Common myeloid progenitor, CD34-positive (primary cell): ENCODE measurements at regions not wholly inside any gene's neighbourhood (a gene's known extent, or its start where the extent isn't known, plus 50 kb on each side); places are given as distances from the start of the nearest gene placed in this dataset.
"Not testable (repeated sequence)": the region's sequence is repeated elsewhere in the genome, so short reads cannot be mapped to it uniquely, and the experiment has no call there.

ENCODE experiments used
- CTCF ChIA-PET: fragments of 350-600 bp; sonication (Branson Sonifier 250); formaldehyde crosslinking; loops from one replicate; lab custom pipeline; 2021; ENCODE audit warnings: antibody characterized with exemption; lab: Charles Lee
- POLR2A ChIA-PET: fragments of 350-600 bp; sonication (Branson Sonifier 250); formaldehyde crosslinking; loops from one replicate; lab custom pipeline; 2021; ENCODE audit warnings: antibody characterized with exemption; lab: Charles Lee
- DNase-seq, 3 donors: peaks; one replicate each; pipeline versions ENCODE4 v3.0.0 to v3.0.0-alpha.2; 2013
- H3K27ac ChIP-seq, 2 experiments: 1 replicate in 1 of 2; 2 replicates in 1 of 2; pipeline ENCODE4 v1.7.0; 2013; ENCODE audit warnings: inconsistent platforms in 2 of 2, low read length in 2 of 2, mild to moderate bottlenecking in 2 of 2, low read depth in 1 of 2, moderate library complexity in 1 of 2; ENCODE audit not compliant: severe bottlenecking in 2 of 2, insufficient read depth in 1 of 2, poor library complexity in 1 of 2
- H3K27me3 ChIP-seq, 5 experiments: replicated peaks in 2 of 5; 1 replicate in 3 of 5; 2 replicates in 2 of 5; pipeline versions ENCODE4 v1.6.1 to v1.7.0; 2013; ENCODE audit warnings: low read length in 4 of 5, mild to moderate bottlenecking in 2 of 5, moderate library complexity in 2 of 5, inconsistent platforms in 1 of 5; ENCODE audit not compliant: insufficient read depth in 5 of 5, control insufficient read depth in 4 of 5
- H3K36me3 ChIP-seq, 4 experiments: 1 replicate in 2 of 4; 2 replicates in 2 of 4; pipeline versions ENCODE4 v1.6.1 to v1.7.0; 2013; ENCODE audit warnings: low read length in 3 of 4, control low read depth in 1 of 4, mild to moderate bottlenecking in 1 of 4; ENCODE audit not compliant: control insufficient read depth in 4 of 4, insufficient read depth in 4 of 4
- H3K4me1 ChIP-seq, 4 experiments: 1 replicate in 3 of 4; 2 replicates in 1 of 4; pipeline versions ENCODE4 v1.6.1 to v1.7.1; 2013; ENCODE audit warnings: low read length in 3 of 4, mild to moderate bottlenecking in 3 of 4, control low read depth in 1 of 4, inconsistent platforms in 1 of 4, moderate library complexity in 1 of 4; ENCODE audit not compliant: control insufficient read depth in 4 of 4, insufficient read depth in 4 of 4; ENCODE audit errors: control extremely low read depth in 1 of 4
- H3K4me3 ChIP-seq, 7 experiments: 1 replicate in 4 of 7; 2 replicates in 3 of 7; pipeline versions ENCODE4 v1.5.1 to v1.7.0; 2013; ENCODE audit warnings: mild to moderate bottlenecking in 7 of 7, low read length in 6 of 7, moderate library complexity in 6 of 7, inconsistent platforms in 2 of 7, low read depth in 2 of 7, control low read depth in 1 of 7; ENCODE audit not compliant: insufficient read depth in 4 of 7, control insufficient read depth in 1 of 7; ENCODE audit errors: extremely low read depth in 1 of 7
- H3K9me3 ChIP-seq, 5 experiments: 1 replicate in 4 of 5; 2 replicates in 1 of 5; pipeline versions ENCODE4 v1.6.1 to v1.7.1; 2013; ENCODE audit warnings: low read length in 4 of 5, mild to moderate bottlenecking in 2 of 5, inconsistent platforms in 1 of 5, low read depth in 1 of 5, moderate library complexity in 1 of 5; ENCODE audit not compliant: control insufficient read depth in 4 of 5, insufficient read depth in 2 of 5; ENCODE audit errors: control extremely low read depth in 1 of 5
- WGBS: methylation state at CpG from one replicate; pipeline ENCODE4 v1.1.5; 2013; ENCODE audit not compliant: insufficient coverage; 5-methylcytosine and 5-hydroxymethylcytosine counted together

DNA sequence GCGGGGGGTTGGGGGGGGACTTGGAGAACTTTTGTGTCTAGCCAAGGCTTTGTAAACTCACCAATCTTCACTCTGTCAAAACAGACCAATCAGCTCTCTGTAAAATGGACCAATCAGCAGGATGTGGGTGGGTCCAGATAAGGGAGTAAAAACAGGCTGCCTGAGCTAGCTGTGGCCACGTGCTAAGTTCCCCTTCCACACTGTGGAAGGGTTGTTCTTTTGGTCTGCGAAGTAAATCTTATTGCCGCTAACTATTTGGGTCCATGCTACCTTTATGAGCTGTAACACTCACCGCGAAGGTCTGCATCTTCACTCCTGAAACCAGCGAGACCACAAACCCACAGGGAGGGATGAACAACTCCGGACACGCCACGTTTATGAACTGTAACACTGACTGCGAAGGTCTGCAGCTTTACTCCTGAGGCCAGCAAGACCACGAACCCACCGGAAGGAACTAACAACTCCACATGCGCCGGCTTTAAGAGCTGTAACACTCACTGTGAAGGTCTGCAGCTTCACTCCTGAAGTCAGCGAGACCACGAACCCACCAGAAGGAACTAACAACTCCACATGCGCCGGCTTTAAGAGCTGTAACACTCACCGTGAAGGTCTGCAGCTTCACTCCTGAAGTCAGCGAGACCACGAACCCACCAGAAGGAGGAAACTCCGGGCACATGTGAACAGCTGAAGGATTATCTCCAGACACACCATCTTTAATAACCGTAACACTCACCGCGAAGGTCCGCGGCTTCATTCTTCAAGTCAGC lies 186.6 kb downstream of the ID4 start:
- ChIA-PET POLR2A (interaction anchor here (1.0 kb wide), 1 partner anchor 10 kb away, joined by 3 read pairs; no protein-coding TSS in a partner anchor), CTCF (interaction anchor here (1.3 kb wide), 1 partner anchor 38 kb away, joined by 4 read pairs; no protein-coding TSS in a partner anchor)
- not testable (repeated sequence) for H3K36me3 ChIP-seq, H3K9me3 ChIP-seq, H3K27ac ChIP-seq, H3K27me3 ChIP-seq
- Histone ChIP-seq H3K4me3 (peak overlapping the region in 4 of 7 experiments; percentile 2 to 64 (median 36)), H3K4me1 (peaks cover 2 to 18% (median 13%) of the 10 kb centered on the region in 4 experiments)
- 1% methylated on average over 24 of the region's 28 CpGs for WGBS
- peak; percentile 85 to 98 (median 95) for DNase-seq

GRCh38 chr6:20024316-20024673 lies 187.1 kb downstream of the ID4 start:
- peaks cover 2 to 18% (median 13%) of the 10 kb centered on the region in 4 experiments for H3K4me1 ChIP-seq
- H3K9me3 ChIP-seq = no peaks in the 10 kb centered on the region
- ChIA-PET CTCF (interaction anchor here (1.3 kb wide), 1 partner anchor 37 kb away, joined by 4 read pairs; no protein-coding TSS in a partner anchor), POLR2A (interaction anchor here (1.0 kb wide), 1 partner anchor 10 kb away, joined by 3 read pairs; no protein-coding TSS in a partner anchor)
- no peak for DNase-seq
- H3K36me3 ChIP-seq = no peaks in the 10 kb centered on the region
- H3K27me3 ChIP-seq = peaks cover 0 to 8% (median 0%) of the 10 kb centered on the region in 5 experiments
- no peak overlapping the region for H3K27ac ChIP-seq
- WGBS = 76% methylated on average over 3 of the region's 6 CpGs
- peak overlapping the region in 4 of 7 experiments; percentile 2 to 64 (median 36) for H3K4me3 ChIP-seq

DNA sequence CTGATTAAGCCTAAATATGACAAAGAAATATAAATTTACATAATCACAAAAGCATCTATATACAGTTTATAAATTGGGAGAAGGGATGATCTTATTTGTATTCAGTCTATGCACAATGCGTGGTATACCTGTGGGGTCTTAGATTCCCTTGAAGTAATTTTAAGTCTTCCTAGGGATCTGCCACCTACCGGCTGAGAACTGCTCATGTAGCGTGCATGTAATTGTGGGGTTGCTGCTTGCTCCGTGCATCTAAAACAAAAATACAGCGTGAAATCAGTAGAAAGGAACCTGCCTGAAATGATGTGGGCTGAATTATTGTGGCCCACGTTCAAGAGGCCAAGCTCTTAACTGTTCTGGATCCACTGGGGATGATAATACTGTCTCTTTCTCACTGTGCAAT lies 187.3 kb downstream of the MBOAT1 start:
- Histone ChIP-seq H3K27me3 (peaks cover 0 to 8% (median 0%) of the 10 kb centered on the region in 5 experiments), H3K36me3 (no peaks in the 10 kb centered on the region), H3K9me3 (no peaks in the 10 kb centered on the region), H3K4me3 (no peak overlapping the region), H3K27ac (no peak overlapping the region), H3K4me1 (peaks cover 2 to 18% (median 13%) of the 10 kb centered on the region in 4 experiments)
- no peak for DNase-seq
- WGBS = 86% methylated on average over 1 of the region's 6 CpGs
- POLR2A ChIA-PET = no interaction called here
- CTCF ChIA-PET = no interaction called here

DNA sequence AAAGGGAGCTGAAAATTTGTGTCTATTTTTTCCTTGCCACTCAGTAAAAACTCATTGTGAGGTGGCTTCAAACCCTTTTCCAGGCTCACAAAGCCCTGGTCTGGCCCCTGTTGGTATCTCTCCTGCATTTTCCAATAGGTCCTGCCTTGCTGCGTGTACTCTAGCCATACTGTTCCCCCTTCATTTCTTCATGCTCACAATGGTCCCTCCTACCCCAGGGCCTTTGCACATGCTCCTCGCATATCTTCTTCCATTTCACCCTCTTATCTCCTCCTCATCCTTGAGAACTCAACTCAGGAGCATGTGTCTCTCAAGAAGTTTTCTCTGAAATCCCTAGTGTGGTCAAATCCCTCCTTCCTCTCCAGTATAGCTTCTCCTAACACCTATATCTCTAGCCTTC lies 186.6 kb downstream of the MBOAT1 start:
- Histone ChIP-seq H3K27ac (no peak overlapping the region), H3K36me3 (no peaks in the 10 kb centered on the region), H3K27me3 (peaks cover 0 to 8% (median 0%) of the 10 kb centered on the region in 5 experiments), H3K4me1 (peaks cover 2 to 20% (median 15%) of the 10 kb centered on the region in 4 experiments), H3K9me3 (no peaks in the 10 kb centered on the region), H3K4me3 (no peak overlapping the region)
- CTCF ChIA-PET = no interaction called here
- DNase-seq = no peak
- WGBS = 100% methylated on average over 2 of the region's 2 CpGs
- POLR2A ChIA-PET = no interaction called here

DNA sequence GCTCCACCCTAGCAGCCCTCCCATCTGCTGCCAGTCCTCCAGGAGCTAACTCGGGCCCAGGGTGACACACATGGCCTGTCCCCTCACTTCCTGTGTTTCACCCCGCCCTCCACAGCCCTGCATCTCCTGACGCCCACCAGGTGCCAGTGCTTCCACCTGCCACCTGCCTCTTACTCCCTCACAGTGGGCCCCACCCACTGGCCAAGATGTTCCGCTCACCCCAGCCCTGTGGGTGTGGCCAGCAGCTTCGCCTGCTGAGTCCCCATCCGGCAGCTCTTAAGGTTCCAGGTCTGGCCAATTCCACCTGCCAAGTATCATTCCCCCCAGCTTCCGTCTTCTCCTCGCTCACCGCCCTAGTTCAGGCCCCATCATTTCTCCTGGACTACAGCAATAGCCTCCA lies 184.1 kb downstream of the MBOAT1 start:
- H3K4me1 ChIP-seq = peaks cover 2 to 22% (median 15%) of the 10 kb centered on the region in 4 experiments
- no peak overlapping the region for H3K4me3 ChIP-seq
- H3K9me3 ChIP-seq = no peaks in the 10 kb centered on the region
- CTCF ChIA-PET = no interaction called here
- no peaks in the 10 kb centered on the region for H3K36me3 ChIP-seq
- H3K27me3 ChIP-seq = peaks cover 0 to 3% (median 2%) of the 10 kb centered on the region in 5 experiments
- 99% methylated on average over 7 of the region's 9 CpGs for WGBS
- DNase-seq = no peak
- POLR2A ChIA-PET = interaction anchor here (0.6 kb wide), 1 partner anchor 833 kb away, joined by 3 read pairs; no protein-coding TSS in a partner anchor
- no peak overlapping the region for H3K27ac ChIP-seq

GRCh38 chr6:20028562-20028961 lies 183.7 kb downstream of the MBOAT1 start:
- WGBS = 100% methylated on average over 3 of the region's 4 CpGs
- peaks cover 0 to 3% (median 2%) of the 10 kb centered on the region in 5 experiments for H3K27me3 ChIP-seq
- no peaks in the 10 kb centered on the region for H3K36me3 ChIP-seq
- H3K9me3 ChIP-seq = no peaks in the 10 kb centered on the region
- no peak overlapping the region for H3K4me3 ChIP-seq
- no peak overlapping the region for H3K27ac ChIP-seq
- POLR2A ChIA-PET = no interaction called here
- DNase-seq = peak in 1 of 3 donors; percentile 17
- CTCF ChIA-PET = no interaction called here
- H3K4me1 ChIP-seq = peaks cover 2 to 20% (median 14%) of the 10 kb centered on the region in 4 experiments

DNA sequence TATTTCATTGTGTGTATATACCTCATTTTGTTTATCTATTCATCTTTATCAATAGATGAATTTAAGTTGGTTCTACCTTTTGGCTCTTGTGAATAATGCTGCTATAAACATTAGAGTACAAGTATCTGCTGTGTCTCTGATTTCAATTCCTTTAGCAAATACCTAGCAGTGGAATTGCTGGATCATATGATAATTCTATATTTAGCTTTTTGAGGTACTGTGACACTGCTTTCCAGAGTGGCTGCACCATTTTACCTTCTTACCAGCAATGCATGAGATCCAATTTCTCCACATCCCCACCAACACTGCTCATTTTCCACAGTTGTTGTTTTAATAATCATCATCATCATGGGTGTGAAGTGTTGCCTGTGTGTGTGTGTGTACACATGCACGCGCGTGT lies 182.3 kb downstream of the MBOAT1 start:
- no CpG with 5 or more reads among the region's 3 CpGs for WGBS
- Histone ChIP-seq H3K4me1 (peaks cover 0 to 15% (median 13%) of the 10 kb centered on the region in 4 experiments), H3K27me3 (peaks cover 0 to 3% (median 2%) of the 10 kb centered on the region in 5 experiments), H3K4me3 (no peak overlapping the region), H3K36me3 (no peaks in the 10 kb centered on the region), H3K9me3 (no peaks in the 10 kb centered on the region), H3K27ac (no peak overlapping the region)
- no peak for DNase-seq
- CTCF ChIA-PET = interaction anchor here (1.3 to 1.4 kb wide), 2 partner anchors 12 to 15 kb away, joined by 3 to 4 read pairs; no protein-coding TSS in a partner anchor
- POLR2A ChIA-PET = no interaction called here
